ENCODE measurements at regions not wholly inside any gene's neighbourhood (a gene's known extent, or its start where the extent isn't known, plus 50 kb on each side); places are given as distances from the start of the nearest gene placed in this dataset.

- no peak for TF ChIP-seq CTCF (IDR thresholded peaks at IDR 0.05 in 4 of 5, conservative IDR thresholded peaks at IDR 0.05 in 1 of 5)
- no peak for TF ChIP-seq POLR2A (IDR thresholded peaks at IDR 0.05)
Measured at GRCh38 chr12:16674885-16675284, 68.9 kb upstream of the LMO3 start.
